NCI-H2107 treated with DMSO at 0.1 percent for 48 hours (cell line): ENCODE measurements at regions not wholly inside any gene's neighbourhood (a gene's known extent, or its start where the extent isn't known, plus 50 kb on each side); places are given as distances from the start of the nearest gene placed in this dataset.
"Not testable (repeated sequence)": the region's sequence is repeated elsewhere in the genome, so short reads cannot be mapped to it uniquely, and the experiment has no call there.

Experiments used
- DNase-seq: peaks from one replicate; lab custom pipeline; 2025; ENCODE audit not compliant: unreplicated experiment; lab: John Stamatoyannopoulos, UW

DNA sequence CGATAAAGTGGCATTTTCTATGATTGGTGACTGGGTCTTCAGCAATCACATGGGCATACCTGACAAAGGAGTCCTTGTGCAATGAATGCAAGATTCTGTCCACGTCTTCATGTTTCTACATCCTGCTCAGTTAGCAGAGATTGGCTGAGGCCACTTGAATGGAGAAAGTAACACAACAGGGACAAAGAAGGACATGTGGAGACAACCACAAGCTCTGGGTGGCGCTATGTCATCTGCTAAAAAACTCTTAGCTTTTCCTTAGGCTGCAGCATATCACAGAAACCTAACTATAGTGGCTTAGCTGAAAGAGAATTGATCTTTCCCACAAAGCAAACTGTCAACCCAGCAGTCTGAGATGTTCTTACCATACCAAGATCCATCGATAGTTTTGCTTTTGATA is 1109.7 kb downstream of the SOCS6 start:
- DNase-seq = peak; percentile 88

DNA sequence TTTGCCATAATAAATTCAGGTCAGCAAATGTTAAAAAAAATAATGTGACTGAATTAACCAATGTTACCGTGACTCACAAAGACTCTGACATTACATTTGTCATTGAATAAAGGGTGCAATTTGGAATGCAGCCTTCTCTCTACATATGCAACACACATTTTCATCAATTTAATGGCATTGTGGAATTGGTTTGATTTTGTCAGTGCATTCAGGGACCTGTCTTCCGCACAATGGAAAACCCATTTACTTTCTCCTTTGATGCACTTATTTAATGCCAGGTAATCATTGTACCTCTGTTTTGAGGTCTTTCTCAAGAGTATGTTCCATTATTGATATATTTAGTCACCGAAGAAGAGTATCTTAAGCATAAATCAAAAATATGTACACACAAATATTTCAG is 1099.3 kb downstream of the SOCS6 start:
- no peak for DNase-seq

- no peak for DNase-seq
Observed at GRCh38 chr18:71374294-71375000, 1085.6 kb downstream of the SOCS6 start.

DNA sequence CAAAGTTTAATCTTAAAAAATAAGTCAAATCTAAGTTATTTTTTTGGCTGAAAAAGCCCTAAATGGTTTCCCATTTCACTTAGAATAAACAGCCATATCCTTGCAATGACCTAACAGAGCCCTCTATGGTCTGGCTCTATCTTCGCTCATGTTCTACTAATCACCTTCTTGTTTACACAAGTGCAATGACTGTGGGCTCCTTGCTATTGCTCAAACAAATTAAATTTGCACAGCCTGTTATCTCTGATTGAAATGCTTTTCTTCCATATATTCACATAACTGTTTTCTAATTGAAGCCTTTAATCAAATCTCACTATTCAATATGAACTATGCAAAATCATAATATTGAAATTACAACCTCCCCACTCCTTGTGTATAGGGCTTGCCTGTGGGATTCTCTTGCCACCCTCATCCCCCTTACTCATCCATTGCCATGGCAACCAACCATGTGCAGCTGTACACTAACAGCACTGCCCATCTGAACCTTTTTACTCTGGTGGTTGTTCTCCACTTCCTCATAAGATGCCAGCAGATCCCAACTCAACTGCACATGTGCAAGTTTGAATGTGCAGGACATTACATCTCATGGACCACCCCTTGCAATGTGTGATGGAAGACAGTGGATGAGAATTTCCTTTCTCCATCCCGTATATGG is 1083.2 kb downstream of the SOCS6 start:
- no peak for DNase-seq

DNA sequence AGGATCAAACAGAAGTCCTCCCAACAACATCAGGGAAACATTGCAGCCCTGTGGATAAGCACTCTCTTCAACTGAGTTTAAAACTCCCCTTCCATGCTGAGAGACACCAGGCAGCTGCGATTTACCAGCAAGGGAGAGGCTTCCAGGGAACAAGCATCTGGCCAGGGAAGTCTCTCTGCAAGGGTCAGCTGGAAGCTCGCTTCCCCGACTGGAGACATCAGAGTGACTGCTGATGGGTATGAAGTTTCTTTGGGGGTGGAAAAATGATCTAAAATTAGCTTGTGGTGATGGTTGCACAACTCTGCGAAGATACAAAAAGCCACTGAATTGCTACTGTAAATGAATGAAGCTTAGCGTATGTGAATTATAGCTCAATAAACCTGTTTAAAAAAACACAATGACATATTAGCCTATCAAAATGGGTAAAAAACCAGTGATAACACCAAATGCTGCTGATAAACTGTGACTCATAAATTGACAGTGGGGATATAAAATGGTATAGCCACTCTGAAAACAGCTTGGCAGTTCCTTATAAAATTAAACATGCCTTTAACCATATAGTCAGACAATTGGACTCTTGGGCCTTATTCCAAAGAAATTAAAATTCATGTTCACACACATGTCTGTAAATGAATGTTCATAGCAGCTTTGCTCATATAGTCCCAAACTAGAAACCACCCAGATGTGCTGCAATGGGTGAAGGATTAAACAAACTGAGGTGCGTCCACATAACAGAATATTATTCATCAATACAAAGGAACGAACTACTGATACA is 1082.0 kb downstream of the SOCS6 start:
- no peak for DNase-seq

GRCh38 chr18:71370095-71370494 is 1081.2 kb downstream of the SOCS6 start:
- DNase-seq = no peak

- no peak for DNase-seq
Observed at GRCh38 chr18:71362140-71362539, 1073.3 kb downstream of the SOCS6 start.

- DNase-seq = peak; percentile 41
Observed at GRCh38 chr18:71355599-71355998, 1066.8 kb downstream of the SOCS6 start.

DNA sequence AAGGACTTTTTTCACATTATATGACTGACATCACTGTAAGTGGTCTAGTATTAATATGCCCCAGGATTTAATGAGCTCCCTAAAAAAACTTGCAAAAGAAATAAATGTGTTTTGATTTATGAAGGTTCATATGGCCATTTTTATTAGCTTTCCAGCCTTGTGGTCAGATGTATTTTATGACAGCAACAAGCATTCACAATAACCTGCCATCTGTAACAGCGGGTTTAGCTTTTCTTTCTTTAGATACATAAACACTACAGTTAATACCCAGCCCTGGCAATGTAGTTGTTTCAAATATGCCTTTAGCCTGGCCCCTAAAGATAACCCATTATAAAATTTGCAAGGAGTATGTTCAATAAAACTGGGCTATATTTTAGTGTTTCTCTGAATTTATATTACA is 1063.8 kb downstream of the SOCS6 start:
- DNase-seq = no peak

DNA sequence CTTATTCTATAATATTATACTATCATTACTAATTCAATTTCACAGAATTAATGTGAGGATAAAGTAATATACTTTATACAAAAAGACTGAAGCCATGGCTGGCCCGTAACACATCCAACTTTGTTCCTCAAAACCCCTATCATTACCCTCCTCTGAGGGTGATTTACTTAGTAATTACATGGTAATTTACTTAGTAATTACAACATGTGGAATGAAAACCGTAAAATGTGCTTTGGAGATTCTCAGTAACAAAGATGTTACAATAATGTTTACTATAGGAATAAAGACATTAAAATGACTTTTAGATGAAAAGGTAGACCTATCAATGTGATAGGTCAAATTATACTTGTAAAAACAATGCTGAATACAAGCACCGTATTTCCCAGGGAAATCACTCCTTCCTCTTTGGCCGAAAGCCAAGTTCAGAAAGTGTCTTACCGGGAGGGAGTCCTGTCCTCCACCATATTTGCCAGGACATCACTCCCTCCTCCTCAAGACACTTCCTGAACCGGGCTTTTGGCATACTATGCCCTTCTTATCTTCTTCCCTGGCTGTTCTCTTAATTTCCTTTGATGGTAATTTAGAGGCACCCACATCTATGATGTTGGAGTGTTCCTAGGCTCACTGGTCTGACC is 1047.8 kb downstream of the SOCS6 start:
- DNase-seq = no peak

- DNase-seq = no peak
Observed at GRCh38 chr18:71329563-71329962, 1040.7 kb downstream of the SOCS6 start.

DNA sequence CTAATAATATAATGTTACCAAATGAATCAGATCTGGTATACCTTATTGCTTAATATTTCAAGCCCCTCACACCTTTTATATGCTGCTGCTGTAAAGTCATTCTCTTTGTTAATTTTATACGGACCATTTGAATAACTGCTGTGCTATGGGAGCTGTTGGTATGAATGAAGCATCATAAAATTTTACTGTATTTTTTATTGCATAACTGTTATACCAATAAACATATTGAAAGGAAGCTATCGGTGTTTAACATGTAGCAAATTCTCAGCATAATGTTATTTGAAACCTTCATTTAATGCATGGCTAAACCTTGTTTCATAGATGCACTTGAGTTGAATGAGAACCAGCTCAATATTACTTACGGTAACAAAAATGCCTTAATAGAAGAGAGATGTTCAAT is 1040.3 kb downstream of the SOCS6 start:
- peak; percentile 37 for DNase-seq

DNA sequence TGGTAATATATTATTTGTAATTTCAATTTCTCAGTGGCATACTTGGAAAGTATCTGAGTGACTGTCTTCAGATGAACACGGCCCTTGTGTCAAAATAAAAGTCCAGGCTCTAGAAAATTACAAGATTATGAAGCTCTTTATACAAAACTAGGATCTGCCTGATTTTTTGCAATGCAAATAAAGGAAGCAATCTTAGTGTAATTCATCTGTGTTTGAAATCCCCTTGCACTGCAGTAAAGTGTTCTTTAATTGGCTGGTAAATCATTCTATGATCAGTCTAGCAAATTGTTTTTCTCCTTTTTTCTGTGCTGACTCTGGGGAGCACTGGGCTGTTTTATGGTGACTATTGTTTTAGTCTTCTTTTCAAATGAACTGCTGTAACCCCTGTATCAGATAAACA is 1039.0 kb downstream of the SOCS6 start:
- no peak for DNase-seq

GRCh38 chr18:71327441-71327840 is 1038.6 kb downstream of the SOCS6 start:
- DNase-seq = no peak

DNA sequence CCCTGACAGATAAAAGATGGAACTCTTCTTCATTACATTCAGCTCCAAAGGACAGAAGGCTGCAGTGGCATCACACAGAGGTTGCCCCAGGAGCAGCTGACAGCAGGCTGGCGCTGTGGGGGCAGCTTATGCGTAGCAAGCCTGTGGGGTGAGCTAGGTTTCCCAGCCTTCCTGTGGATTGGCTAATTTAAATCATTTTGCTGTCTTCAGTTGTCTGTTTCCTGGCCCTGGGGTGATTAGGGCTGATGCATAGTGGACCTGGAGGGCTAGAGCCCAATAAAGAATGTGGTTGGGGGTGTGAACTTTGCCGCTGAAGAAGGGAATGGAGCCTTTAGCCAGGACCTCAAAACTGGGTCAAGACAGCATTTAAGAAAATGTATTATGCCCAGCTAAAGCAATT is 1038.0 kb downstream of the SOCS6 start:
- DNase-seq = no peak

DNA sequence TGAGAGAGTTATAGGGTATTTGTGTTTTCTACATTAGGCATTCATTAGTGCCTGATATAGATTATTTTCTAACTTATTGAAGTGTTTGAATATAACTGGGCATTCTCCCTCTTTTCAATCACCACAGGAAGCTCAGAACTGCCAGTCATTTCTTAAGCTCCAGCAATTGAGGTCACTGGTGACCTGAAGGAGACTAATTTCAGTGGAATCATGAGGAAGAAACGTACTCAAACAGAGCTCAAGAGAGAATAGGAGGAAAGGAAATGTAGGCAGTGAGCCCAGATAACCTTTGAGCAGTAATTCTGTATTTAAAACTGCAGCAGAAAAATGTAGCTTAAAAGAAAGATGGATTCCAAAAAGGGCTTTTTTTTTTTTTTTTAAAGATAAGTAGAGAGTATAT is 1035.5 kb downstream of the SOCS6 start:
- no peak for DNase-seq

- no peak for DNase-seq
Observed at GRCh38 chr18:71322201-71322600, 1033.4 kb downstream of the SOCS6 start.

DNA sequence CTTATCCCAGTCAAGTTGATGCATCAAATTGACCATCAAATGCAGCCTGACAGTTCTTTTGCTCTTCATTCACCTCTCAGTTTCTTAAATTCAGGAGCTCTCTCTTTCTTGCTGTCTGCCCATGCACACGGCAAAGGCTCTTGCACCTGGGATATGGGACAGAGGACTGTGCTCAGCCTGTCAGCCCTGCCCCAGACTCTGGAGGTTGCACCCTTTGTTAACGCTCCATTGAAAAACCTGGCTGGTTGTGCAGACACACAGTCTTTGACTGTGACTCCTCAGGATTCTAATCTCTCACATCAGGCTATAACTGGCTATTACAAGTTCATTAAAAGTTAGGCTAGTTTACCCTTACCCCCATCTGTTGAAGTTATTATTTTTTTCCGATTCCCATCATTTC is 1032.5 kb downstream of the SOCS6 start:
- no peak for DNase-seq

- DNase-seq = no peak
Observed at GRCh38 chr18:71304856-71305255, 1016.0 kb downstream of the SOCS6 start.

- not testable (repeated sequence) for DNase-seq
Observed at GRCh38 chr18:71303743-71304142, 1014.9 kb downstream of the SOCS6 start.

- DNase-seq = no peak
Observed at GRCh38 chr18:71301596-71301995, 1012.8 kb downstream of the SOCS6 start.

DNA sequence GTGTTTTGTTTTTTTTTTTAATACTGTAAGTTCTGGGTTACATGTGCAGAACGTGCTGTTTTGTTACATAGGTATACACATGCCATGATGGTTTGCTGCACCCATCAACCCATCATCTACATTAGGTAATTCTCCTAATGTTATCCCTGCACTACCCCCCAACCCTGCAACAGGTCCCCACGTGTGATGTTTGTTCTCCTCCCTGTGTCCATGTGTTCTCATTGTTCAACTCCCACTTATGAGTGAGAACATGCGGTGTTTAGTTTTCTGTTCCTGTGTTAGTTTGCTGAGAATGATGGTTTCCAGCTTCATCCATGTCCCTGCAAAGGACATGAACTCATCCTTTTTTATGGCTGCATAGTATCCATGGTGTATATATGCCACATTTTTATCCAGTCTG is 1005.4 kb downstream of the SOCS6 start:
- not testable (repeated sequence) for DNase-seq
